GM10266 (cell line): ENCODE measurements at regions not wholly inside any gene's neighbourhood (a gene's known extent, or its start where the extent isn't known, plus 50 kb on each side); places are given as distances from the start of the nearest gene placed in this dataset.

Experiments
- DNase-seq: peaks from one replicate; pipeline ENCODE4 v3.0.0; 2012; ENCODE audit errors: extremely low spot score
- CTCF ChIP-seq: IDR thresholded peaks from 2 replicates; pipeline ENCODE4 v1.5.1; 2012; ENCODE audit warnings: mild to moderate bottlenecking, low read depth; ENCODE audit not compliant: control insufficient read depth, insufficient read depth; ENCODE audit errors: missing control alignments

DNA sequence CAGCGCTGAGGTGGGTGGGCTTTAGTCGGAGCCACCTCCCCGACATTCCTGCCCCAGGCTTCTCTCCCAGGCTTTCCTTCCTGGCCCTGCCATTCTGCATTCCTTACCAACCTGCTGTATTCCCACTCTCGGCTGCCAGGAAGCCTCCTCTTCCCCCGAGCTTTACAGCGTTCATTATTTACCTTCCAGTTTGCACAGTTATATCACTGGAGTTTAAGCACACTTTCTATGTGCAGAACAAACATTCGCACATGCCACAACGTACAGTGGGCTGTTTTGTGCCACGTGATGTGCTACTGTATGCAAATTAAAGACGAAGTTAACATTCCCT is 246.3 kb downstream of the SOX11 start:
- no peak for DNase-seq

DNA sequence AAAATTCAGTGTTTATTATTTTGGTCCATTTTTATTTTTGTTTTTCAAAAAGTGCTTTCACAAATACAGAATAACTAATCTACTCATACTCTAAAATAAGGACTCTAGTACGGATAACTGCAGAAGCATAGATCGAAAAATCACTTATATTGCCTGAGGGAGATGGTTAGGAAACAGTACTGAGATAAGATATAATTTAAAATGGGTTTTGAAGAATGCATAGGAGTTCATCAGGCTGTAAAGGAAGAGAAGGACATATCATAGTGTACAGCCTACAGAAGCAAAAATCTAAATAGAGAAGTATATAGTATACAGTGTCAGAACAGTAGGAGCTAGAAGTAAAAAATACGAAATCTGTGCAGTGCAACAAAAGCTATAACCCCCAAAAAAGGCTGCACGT is 247.4 kb downstream of the SOX11 start:
- TF ChIP-seq CTCF = no peak
- no peak for DNase-seq

More for the DNA sequence above, 246.3 kb downstream of the SOX11 start:
- TF ChIP-seq CTCF = no peak

GRCh38 chr2:5940596-5941535 is 248.7 kb downstream of the SOX11 start:
- TF ChIP-seq CTCF = no peak
- no peak for DNase-seq

DNA sequence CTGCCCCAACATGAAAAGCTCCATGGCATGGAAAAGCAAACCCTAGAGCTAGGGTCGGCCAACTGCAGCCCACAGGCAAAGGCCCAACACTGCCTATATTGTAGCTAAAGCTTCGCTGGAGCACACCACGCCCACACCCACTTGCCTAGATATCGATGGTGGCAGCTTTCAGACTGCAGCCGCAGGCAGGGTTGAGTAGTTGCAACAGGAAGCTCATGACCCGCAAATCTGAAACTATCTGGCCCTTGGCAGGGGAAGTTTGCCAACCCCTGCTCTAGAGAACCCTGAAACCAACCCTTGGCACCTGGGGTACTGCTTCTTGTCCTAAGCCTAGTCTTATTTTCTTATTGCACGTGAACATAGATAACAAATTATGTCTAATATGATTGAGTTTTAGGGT is 250.0 kb downstream of the SOX11 start:
- no peak for DNase-seq
- no peak for TF ChIP-seq CTCF

- TF ChIP-seq CTCF = no peak
- DNase-seq = no peak
Measured at GRCh38 chr2:5945742-5946141, 253.6 kb downstream of the SOX11 start.

- no peak for DNase-seq
- no peak for TF ChIP-seq CTCF
Measured at GRCh38 chr2:5946225-5947115, 254.3 kb downstream of the SOX11 start.
